Kidney tubule cell (primary cell): ENCODE measurements at regions not wholly inside any gene's neighbourhood (a gene's known extent, or its start where the extent isn't known, plus 50 kb on each side); places are given as distances from the start of the nearest gene placed in this dataset.
"Not testable (repeated sequence)": the region's sequence is repeated elsewhere in the genome, so short reads cannot be mapped to it uniquely, and the experiment has no call there.

Experiments
- DNase-seq: peaks from one replicate; pipeline ENCODE4 v3.0.0-alpha.2; 2018; ENCODE audit warnings: low spot score

DNA sequence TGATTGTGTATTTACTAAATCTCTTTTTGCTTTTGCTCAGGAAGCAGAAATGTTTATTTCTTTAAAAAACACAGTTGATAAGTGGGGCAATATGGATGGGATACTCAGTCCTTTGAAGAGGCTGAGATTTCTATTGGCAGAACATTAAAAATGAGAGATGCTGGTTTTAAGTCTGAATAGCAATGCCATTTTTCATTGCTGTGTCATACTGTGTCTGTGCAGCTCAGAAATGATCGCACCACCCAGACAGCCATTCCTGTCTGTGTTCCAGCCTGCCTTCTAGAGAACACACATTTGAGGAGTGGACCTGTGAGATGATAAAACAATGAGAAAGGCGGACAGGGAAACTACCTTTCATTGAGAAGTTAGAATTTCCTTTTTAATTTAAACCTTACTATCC lies 231.2 kb upstream of the USP24 start:
- no peak for DNase-seq

DNA sequence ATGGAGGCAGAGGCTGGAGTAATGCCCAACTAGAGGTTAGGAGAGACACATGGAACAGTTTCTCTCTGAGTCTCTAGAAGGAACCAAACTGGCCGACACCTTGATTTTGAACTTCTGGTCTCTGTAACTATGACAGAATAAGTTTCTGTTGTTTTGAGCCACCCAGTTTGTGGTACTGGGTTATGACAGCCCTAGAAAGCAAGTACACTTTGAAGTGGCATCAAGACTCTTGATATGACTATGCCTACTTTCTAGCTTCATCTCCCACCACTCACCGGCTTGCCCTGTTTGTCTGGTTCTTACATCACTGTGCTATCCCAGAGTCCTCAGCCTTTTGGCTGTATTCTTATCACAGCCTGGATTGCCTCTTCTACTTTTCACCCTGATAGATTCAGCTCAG lies 230.3 kb upstream of the USP24 start:
- no peak for DNase-seq

DNA sequence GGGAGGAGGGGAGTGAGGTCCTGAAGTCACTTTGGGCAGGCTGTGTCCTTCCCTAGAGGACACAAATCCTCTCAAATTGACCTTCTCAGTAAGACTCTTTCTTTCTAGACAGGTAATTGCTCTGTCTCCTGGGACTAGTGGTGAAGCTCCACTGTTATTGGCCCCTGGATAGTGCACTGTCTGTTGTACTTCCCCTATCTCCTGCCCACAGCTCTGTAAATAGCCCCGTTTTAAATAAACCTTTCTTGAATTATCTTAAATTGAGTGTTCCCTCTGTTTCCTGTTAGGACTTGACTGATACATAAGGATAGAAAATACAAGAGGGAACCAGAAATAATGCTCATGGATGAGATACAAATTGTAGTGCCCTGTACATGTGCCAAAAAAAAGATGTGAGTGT lies 229.5 kb upstream of the USP24 start:
- DNase-seq = no peak

DNA sequence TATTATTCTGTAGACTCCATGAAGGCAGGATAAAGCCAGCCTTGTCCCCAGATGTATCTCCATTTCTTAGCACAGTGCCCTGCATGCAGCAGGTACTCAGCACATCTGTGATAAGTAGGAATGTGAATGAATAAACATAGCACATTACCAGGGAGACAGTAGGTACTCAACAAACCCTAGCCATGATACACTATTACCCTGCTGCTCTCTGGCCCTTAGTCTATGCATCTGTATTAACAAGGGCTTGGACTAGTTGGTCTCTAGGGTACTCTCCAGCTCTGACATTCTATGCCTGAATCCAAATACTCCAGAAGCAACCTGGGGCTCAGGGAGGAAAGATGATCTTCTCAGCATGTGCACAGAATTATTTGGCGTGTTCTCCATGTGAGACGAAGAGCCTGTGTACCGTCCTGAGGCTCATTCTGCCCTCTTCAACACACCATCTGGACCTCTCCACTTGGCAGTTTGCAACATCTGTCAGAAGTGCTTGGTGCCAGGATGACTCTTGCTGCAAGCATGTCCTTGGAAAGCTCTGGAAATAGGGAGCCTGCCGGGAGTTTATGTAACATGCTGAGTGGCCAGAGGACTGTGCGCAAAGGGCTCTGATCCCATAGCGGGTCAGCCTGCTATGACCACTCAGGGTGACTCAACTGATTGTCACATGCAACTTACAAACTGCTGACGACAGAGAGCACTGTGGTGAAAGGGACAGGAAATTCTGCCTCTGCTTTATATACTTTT lies 228.2 kb upstream of the USP24 start:
- DNase-seq = peak; percentile 93

DNA sequence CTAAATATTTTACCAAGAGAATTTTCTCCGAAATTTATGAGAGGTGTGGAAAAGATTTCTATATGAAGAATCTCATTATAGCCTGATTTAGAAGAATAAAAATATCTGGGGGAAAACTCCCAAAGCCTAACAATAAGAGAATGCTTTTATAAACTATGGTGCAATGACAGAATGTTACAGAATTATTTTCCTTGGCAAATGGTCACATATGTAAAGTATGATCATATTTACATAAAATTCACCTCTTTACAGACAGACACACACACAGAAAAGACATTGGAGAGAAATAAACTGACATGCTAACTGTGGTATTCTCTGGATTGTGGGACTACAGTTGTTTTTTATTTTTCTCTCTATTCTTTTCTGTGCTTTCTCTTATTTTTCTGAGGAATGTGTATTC lies 226.3 kb upstream of the USP24 start:
- DNase-seq = no peak

DNA sequence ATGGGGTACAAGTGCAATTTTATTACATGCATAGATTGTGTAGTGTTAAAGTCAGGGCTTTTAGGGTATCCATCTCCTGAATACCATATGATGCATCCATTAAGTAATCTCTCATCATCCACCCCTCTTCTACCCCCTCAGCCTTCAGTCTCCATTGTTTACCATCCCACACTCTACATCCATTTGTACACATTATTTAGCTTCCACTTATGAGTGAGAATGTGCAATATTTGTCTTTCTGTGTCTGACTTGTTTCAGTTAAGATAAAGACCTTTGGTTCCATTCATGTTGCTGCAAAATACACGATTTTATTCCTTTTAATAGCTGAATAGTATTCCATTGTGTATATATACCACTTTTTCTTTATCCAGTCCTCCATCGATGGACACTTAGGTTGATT lies 222.5 kb upstream of the USP24 start:
- DNase-seq = no peak

DNA sequence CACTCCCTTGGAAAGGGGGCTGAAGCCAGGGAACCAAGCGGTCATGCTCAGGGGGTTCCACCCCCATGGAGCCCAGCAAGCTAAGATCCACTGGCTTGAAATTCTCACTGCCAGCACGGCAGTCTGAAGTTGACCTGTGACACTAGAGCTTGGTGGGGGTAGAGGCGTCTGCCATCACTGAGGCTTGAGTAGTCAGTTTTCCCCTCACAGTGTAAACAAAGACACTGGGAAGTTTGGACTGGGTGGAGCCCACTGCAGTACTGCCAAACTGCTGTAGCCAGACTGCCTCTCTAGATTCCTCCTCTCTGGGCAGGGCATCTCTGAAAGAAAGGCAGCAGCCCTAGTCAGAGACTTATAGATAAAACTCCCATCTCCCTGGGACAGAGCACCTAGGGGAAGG lies 215.6 kb upstream of the USP24 start:
- not testable (repeated sequence) for DNase-seq

DNA sequence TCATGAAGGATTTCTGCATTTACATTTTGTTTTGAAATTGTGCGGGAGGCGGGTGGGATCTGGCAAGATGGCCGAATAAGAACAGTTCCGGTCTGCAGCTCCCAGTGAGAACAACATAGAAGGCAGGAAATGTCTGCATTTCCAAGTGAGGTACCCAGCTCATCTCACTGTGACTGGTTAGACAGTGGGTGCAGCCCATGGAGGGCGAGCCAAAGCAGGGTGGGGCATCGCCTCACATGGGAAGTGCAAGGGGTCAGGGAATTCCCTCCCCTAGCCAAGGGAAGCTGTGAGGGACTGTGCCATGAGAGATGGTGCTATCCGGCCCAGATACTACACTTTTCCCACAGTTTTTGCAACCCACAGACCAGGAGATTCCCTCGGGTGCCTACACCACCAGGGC lies 215.0 kb upstream of the USP24 start:
- DNase-seq = peak; percentile 33

DNA sequence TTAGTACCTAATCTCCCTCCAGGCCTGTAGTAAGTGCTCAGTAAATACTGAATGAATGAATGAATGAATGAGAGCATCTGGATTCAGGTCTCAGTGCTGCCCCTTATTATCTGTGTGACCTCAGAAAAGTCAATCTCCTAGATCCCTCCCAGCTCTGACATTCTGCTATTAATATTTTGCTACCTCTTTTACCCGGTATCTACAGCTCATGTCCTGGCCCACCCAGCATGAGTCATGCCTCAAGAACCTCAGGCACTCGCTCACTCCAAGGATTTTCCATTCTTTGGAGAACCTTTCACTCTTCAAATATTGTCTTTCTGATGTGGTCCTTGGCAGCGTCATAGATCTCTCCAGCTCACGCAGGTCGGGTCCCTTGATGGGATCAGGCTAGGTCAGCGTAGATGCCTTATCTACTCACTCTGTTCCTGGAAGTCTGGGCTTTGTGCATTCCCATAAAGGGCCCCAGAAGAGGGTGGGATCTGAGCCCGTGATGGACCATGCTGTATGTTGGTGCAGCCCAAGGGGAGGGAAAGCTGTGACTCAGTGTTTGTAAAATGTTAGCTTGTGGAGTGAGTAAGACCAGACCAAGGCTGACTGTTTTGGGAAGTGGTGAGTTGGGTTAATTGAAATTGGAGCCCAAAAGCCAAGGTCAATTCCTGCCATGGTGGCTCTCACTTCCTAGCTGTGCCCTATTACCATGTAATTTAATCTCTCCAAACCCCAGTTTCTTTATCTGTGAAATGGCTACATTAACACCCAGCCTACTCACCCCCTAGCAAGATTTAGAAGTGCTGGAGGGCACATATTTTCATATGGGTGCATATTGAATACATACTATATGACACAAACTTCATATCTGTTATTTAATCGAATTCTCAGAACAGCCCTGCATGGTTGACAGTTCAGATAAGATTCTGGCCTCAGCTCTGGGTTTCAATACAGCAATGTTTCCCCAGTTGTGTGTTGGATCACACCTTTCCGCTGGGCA lies 214.1 kb upstream of the USP24 start:
- peak; percentile 100 for DNase-seq

DNA sequence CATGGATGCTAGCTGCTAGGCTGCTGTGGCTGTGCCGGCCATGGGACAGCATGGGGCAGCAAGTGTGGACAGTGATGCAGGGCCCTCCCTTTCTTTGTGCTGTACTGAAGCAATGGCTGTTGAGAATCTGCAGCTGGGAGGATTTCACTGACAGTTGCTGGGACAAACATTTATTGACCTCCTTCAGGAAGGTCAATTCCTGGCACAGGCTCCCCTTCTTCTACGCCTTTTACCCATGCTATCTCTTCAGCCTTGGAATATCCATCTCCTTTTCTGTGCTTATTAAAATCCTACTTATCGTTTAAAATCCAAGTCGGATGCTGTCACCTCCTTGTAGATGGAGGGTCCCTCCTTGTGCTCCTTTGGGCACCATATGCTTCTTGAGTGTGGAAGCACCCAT lies 213.1 kb upstream of the USP24 start:
- no peak for DNase-seq

DNA sequence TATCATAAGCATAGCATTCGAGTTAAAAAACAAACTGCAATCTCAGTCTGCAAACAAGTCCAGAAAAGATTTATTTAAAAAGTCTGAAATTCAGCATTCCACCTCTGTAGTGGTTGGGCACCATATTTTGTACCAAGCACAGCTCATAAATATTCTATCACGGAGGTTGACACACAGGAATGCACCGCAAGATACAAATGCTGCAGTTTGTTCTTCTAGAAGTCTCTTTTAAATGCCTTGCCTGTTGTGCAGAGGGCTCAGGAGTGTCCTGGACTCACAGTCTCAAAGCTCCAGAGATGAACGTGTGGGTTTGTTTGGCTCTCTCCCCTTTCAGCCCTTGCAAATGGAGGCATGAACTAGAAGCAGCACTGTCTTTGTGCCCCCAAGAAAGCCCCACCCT lies 212.4 kb upstream of the USP24 start:
- DNase-seq = no peak

DNA sequence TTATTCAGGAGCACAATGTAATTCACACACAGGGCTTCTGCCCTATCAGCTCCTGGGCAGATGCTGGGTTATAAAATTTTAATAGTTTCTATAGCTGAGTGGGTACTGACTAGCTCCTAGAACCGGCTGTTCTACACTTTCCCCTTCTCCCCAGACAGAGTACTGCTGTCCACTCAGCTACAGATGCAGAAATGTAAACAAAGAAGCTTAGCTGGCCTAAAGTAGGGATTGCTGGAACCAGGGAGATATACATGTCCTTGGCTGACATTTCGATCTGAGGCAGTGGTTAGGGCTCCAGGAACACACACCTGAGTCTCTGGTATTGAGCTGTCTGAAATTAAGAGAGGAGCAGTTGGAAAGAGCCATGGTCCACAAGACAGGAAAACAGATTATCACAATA lies 211.5 kb upstream of the USP24 start:
- no peak for DNase-seq

DNA sequence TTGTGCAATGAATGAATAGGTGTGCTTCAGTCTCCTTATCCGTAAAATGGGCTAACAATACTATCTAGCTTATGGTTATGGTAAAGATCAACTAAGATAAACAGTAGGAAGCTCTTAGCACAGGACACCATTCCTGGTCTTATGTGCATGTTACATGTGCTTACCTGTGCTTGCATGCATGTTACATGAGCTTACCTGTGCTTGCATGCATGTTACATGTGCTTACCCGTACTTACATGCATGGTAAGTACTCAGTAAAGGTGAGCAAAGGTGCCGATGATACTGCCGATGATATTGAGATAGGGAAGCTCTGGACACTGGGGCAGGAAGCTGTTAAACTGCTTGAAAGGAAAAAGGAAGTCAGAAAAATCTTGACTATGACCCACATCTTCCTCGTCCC lies 211.0 kb upstream of the USP24 start:
- DNase-seq = no peak

DNA sequence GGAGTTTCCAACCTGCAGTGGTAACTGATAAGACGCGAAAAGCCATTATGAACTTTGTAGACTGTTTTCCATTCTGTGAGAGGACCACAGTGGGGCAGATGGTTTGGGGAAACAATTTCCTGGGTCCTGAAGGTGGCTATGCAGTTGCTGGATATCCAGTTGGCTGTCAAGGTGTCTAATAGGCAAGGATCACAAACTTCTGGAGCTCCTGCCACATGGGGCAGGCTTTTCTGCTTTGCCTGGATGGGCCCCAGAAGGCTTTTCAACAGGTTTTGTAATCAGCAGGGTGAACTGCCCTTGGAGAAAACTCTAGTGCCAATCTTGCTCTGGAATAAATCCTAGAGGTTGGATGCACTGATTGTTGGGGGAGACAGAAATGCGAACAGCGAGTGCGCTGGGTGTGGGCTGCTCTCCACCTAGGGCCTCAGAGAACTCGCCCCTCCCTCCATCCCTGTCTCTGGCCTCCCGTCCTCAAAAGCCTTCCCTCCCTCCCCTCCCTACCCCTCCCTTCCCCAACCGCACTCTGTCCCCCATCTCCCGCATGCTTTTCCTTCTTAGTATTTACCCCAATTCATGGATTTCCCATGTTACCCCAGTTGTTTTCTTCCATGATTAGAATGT lies 210.3 kb upstream of the USP24 start:
- no peak for DNase-seq

DNA sequence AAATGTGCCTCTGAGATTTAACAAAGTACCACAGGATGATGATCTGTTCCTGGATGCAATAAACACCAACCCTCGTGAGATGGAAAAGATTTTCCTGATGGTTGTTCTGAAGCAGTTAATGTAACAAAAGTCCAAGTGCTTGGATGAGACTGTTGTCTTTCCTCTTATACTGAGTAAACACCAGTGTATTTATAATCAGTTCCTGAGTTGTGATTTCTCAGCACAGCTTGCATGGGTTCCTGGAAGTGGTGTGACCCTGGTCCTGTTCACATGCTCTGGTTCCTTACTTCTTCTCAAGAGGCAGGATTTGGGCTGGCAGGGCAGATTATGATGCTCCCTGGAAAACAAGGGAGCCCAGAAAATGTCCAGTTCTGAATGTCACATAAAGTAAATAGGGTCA lies 208.2 kb upstream of the USP24 start:
- DNase-seq = no peak

DNA sequence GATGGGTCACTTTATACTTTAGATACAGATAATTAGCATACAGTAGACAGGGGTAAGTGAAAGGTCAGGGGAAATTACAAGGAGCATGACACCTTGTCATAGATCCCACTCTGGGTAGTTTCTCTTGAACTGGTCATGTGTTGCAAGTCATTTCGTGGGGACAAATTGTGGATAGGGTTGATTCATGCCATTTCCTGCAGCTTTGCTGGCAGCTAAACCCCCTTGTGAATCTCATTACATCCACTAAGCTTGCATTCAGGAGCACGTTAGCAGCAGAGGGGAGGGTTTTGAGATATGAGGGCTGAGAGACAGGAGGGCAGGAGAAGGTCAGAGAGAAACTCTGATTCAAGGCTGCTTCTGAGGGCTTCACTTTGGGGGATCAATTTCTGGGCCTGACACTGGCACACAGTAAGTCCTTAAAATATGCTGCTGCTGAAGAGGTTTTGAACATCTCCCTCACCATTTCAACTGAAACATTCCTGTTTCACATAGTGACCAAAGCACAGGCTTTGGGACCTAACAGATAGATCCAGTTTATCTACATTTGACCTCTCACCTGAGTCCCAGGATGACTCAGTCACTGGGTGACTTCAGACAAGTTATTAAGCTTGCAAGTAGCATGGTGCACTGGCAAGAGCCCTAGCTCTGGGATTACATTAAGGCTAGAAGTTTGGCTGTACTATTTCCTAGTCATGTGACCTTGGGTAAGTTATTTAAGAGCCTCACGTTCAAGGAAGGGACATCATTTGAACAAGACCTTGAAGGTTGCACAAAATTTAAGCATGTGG lies 206.0 kb upstream of the USP24 start:
- peak; percentile 78 for DNase-seq

DNA sequence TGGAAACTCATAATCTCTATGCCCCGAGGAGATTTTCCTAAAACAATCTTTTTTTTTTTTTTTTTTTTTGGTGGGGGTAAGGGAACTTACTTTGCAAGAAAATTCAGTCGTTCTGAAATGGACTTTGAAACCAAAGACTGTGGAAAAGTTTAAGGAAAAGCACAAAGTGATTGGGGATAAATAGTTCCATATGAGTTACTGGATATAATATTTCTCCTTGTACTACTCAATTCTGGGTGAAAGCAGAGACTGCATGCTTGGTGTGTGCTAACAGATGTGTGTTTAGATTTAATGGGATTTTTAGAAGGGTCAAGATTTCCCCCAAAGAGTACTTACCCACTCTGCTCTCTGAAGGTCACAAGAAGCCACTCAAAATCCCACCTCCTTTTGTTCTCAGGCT lies 204.9 kb upstream of the USP24 start:
- DNase-seq = no peak

DNA sequence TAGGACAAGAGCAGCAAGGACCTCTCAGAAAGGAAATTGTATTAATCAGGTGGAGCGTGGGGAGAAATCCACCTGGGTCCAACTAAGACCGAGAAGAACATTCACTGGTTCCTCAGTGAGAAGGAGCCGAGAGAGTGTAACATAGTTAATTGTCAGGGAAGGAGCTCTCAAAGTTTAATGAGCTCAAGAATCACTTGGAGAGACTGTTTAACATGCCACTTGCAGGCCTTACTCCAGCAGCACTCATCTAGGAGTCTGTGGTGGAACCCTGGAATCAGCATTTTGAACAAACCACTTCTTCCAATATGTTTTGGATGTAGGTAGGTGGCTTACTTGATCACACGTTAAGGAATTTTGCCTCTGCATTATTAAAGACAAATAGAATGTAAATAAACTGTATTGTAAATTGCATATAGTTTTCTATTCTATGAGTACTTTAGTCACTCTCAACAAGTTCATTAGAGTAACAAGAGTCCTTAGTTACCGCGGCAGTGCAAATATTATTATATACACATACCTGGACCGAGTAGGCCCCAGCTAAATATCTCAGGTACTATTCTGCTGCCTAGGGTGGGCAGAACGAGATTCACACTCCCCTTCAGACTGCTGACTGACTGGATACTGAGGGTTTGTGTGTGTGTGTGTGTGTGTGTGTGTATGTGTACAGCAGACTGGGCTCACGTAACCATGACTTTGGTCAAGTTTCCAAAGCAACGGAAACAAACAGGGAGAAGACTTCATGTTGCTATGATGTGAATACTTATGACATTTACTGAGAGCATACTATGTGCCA lies 203.2 kb upstream of the USP24 start:
- no peak for DNase-seq

DNA sequence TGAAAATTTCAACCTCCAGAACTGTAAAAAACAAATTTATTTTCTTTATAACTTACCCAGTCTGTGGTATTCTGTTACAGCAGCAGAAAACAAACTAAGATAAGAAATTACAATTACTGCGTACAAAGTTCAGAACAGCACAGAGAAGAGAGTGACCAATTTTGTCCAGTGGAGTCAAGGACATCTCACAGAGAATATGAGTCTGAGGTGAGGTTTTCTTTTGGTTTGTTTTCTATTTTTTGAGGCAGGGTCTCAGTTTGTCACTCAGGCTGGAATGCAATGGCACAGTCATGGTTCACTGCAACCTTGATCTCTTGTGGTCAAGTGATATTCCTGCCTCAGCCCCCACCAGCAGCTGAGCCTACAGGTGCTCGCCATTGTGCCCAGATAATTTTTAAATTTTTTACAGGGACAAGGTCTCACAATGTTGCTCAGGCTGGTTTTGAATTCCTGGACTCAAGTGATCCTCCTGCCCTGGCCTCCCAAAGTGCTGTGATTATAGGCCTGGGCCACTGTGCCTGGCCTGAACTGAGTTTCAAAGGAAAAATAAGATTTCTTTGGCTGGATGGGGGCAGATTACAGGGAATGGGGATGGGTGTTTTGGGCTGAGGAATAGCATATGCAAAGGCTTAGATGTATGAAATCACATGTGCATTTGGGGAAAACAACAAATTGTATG lies 201.1 kb upstream of the USP24 start:
- no peak for DNase-seq

DNA sequence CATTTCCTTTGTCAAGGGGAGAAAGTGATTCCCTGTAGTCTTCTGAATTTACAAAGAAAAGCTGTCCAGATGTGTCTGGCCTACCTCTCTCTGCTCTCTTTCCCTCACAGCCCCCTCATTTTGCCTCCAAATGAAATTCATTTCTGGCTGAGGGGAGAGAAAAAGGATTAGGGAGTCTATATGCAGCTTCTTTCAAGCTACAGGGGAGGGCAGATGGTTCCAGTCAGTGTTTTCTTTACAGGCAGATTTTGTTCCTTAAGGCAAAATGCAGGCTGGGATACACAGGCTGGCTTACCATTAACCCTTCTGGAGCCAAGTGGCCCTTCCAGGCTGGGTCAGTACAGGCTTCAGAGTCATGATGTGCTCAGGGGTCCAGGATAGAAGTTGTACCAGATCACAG lies 198.1 kb upstream of the USP24 start:
- no peak for DNase-seq

DNA sequence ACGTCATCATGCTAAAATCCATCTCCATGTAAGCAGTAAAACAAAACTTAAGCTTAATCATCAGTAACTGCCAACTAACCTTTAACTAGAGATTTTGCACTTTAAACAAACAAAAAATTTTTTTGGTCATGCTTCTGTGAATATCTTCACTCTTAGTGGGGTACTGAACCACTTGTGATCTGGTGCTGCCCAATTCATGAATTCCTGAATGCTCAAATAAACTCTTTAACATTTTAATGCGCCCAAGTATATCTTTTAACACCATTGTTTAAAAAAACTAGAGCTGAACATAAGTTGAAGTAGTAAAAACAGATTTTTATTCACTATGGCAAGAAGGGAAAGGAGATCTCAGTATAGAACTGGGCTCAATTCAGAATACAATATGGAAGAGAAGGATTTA lies 196.9 kb upstream of the USP24 start:
- DNase-seq = peak; percentile 39
